SJCRH30 (cell line): ENCODE measurements at regions not wholly inside any gene's neighbourhood (a gene's known extent, or its start where the extent isn't known, plus 50 kb on each side); places are given as distances from the start of the nearest gene placed in this dataset.
A peak's percentile ranks its signal among the peaks of the same experiment; 100 is the strongest.
"Not testable (repeated sequence)": the region's sequence is repeated elsewhere in the genome, so short reads cannot be mapped to it uniquely, and the experiment has no call there.

Source experiments
- DNase-seq, 2 experiments: peaks; one replicate each; pipeline ENCODE4 v3.0.0-alpha.2; 2015 to 2020
- H3K27ac ChIP-seq: fragments of 250-450 bp; sonication (Bioruptor Pico); 2 replicates; pipeline ENCODE4 v1.5.1; 2020; ENCODE audit warnings: mild to moderate bottlenecking, moderate library complexity
- H3K27me3 ChIP-seq: fragments of 250-450 bp; sonication (Bioruptor Pico); 2 replicates; pipeline ENCODE4 v1.5.1; 2020; ENCODE audit warnings: mild to moderate bottlenecking, moderate library complexity
- H3K36me3 ChIP-seq: fragments of 250-450 bp; sonication (Bioruptor Pico); 2 replicates; pipeline ENCODE4 v1.5.1; 2020; ENCODE audit warnings: mild to moderate bottlenecking, moderate library complexity
- H3K4me1 ChIP-seq: fragments of 250-450 bp; sonication (Bioruptor Pico); 2 replicates; pipeline ENCODE4 v1.5.1; 2020; ENCODE audit warnings: mild to moderate bottlenecking, moderate library complexity
- H3K4me3 ChIP-seq: fragments of 250-450 bp; sonication (Bioruptor Pico); 2 replicates; pipeline ENCODE4 v1.5.1; 2020; ENCODE audit warnings: mild to moderate bottlenecking, moderate library complexity
- H3K9me3 ChIP-seq: fragments of 250-450 bp; sonication (Bioruptor Pico); replicated peaks from 2 replicates; pipeline ENCODE4 v1.5.1; 2020; ENCODE audit warnings: mild to moderate bottlenecking, moderate library complexity

DNA sequence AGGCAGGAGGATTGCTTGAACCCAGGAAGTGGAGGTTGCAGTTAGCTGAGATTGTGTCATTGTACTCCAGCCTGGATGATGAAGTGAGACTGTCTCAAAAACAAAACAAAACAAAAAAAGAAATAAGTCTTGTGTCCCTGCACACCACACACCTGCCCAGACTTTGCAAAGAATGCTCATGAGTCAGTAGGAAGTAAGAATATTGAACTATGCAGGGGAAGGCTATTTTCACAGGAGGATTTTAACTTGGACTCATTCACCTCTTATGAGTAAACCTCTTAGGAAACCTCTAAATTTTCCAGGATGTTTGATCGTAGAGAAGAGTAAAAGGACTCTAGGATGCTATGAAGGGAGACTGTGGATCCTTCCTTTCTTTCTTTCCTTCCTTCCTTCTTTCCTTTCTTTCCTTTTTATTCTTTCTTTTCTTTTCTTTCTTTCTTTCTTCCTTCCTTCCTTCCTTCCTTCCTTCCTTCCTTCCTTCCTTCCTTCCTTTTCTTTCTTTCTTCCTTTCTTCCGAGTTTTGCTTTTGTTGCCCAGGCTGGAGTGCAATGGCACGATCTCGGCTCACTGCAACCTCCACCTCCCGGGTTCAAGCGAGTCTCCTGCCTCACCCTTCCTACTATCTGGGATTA lies 96.7 kb upstream of the CLINT1 start:
- H3K27me3 ChIP-seq, result no peaks in the 10 kb centered on the region

DNA sequence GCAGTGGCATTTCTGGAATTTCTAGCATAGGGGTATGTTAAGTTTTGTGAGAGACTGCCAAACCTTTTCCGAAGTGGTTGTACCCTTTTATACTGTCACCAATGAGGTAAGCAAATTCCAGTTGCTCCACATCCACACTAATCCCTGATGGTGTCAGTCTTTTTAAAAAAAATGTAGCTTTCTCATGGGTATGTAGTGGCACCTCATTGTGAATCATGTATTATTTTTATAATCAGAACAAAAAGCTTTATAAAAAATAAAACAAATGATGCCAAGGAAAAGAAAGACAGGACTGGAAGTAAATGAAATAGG lies 93.4 kb upstream of the CLINT1 start:
- H3K27me3 ChIP-seq, result no peaks in the 10 kb centered on the region
- H3K36me3 ChIP-seq, result no peaks in the 10 kb centered on the region
- H3K27ac ChIP-seq, result no peak overlapping the region
- peaks cover 6% of the 10 kb centered on the region; the same call in 1 of the 2 replicates for H3K4me1 ChIP-seq
- DNase-seq, result no peak
- no peak overlapping the region for H3K4me3 ChIP-seq
- H3K9me3 ChIP-seq, result no peaks in the 10 kb centered on the region

More for the DNA sequence above, 96.7 kb upstream of the CLINT1 start:
- Histone ChIP-seq H3K27ac (no peak overlapping the region), H3K4me1 (no peaks in the 10 kb centered on the region), H3K4me3 (no peak overlapping the region), H3K36me3 (no peaks in the 10 kb centered on the region), H3K9me3 (0 out of 2 replicates have a peak, but pooled peaks cover 3% of the 10 kb centered on the region)
- DNase-seq, result no peak

DNA sequence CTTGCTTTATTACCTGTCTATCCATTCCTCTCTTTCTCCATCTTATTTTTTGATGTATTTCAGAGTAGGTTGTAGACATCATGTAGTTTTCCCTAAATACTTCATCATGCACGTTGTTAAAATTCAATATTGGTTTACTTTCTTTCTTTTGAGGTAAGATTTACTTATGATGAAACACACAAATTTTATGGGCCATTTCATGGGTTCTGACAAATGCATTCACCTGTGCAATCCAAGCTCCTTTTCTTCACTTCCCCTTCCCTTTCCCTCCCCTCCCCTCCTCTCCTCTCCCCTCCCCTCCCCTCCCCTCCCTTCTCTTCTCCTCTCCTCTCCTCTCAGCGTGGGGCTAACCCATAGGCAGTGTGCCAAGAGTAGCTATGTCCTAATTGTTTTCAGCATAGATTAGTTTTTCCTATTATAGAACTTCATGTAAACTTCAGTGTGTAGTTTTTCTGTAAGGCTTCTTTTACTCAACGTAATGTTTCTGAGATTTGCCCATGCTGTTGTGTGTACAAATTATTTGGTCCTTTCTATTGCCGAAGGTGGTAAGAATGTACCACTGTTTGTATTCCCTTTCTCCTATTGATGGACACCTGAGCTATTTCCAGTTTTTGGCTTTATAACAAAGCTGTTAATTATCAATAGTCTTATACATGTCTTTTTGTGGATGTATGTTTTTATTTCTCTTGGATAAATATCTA lies 92.9 kb upstream of the CLINT1 start:
- no peaks in the 10 kb centered on the region for H3K9me3 ChIP-seq
- no peaks in the 10 kb centered on the region for H3K36me3 ChIP-seq
- H3K4me3 ChIP-seq, result no peak overlapping the region
- H3K27me3 ChIP-seq, result no peaks in the 10 kb centered on the region
- peaks cover 9% of the 10 kb centered on the region; the same call in 1 of the 2 replicates for H3K4me1 ChIP-seq
- H3K27ac ChIP-seq, result no peak overlapping the region
- DNase-seq, result no peak

DNA sequence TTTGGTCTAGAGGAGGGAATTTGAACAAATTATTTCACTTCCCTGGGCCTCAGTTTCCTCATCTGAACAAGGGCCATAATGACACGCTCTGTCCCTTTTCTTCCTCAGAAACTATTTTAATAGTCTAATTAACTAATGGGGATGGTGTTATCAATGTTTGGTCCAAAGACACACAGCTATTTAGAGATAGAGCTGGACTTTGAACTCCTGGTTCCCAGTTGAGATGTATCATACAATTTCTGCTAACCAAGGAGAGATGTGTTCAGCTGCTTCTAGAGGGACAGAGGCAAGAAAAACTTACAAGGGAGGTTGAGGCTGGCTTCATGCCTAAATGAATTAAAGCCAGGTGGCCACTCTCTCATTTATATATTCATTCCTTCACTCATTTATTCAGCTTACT lies 90.6 kb upstream of the CLINT1 start:
- no peaks in the 10 kb centered on the region for H3K27me3 ChIP-seq
- no peak overlapping the region for H3K27ac ChIP-seq
- no peaks in the 10 kb centered on the region for H3K9me3 ChIP-seq
- DNase-seq, result no peak
- H3K36me3 ChIP-seq, result no peaks in the 10 kb centered on the region
- no peak overlapping the region for H3K4me3 ChIP-seq
- peaks cover 9% of the 10 kb centered on the region; the same call in 1 of the 2 replicates for H3K4me1 ChIP-seq

DNA sequence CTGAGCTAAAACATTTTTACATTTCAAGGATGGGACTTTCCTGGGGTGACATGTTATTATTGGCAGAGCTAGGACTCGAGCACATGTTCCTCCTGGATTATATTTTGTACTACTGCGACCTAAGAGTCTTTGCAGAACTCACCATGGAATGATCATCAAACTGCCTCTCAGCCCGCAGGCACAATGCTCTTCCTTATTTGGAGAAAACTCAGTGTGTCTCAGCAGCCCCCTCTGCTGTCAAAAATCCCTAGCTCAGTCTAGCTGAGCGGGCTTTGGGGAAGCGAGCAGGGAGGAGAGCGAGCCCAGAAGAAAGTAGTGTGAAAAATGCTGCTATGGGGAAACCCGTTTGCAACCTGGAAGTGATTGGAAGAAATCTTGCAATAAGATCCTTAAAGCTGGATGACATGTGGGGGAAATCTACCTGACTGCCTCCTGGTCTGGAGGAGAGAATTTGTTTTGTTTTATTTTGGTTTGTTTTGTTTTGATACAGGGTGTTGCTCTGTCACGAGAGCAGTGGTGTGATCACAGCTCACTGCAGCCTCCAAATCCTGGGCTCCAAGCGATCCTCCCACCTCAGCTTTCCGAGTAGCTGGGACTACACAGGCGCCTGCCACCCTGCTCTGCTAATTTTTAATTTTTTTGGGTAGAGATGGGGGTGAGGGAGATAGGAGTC lies 89.9 kb upstream of the CLINT1 start:
- peaks cover 9% of the 10 kb centered on the region; the same call in 1 of the 2 replicates for H3K4me1 ChIP-seq
- no peaks in the 10 kb centered on the region for H3K9me3 ChIP-seq
- DNase-seq, result peak; percentile 86 to 93
- H3K27ac ChIP-seq, result no peak overlapping the region
- no peaks in the 10 kb centered on the region for H3K36me3 ChIP-seq
- H3K4me3 ChIP-seq, result no peak overlapping the region
- H3K27me3 ChIP-seq, result no peaks in the 10 kb centered on the region

DNA sequence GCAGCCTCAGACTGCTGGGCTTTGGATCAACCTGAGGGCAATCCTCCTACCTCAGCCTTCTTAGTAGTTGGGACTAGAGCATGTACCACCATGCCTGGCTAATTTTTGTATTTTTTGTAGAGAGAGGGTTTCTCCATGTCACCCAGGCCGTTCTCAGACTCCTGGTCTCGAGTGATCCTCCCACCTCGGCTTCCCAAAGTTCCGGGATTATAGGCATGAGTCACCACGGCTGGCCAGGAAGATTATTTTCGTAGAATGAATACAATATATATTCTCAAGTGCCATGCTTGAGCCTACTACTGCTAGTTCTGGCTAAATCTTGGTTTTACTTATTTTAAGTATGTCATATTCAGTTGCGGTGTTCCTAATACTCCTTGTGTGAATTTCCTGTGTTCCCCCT lies 88.2 kb upstream of the CLINT1 start:
- Histone ChIP-seq H3K27ac (no peak overlapping the region), H3K4me3 (no peak overlapping the region), H3K27me3 (no peaks in the 10 kb centered on the region), H3K4me1 (peaks cover 12% of the 10 kb centered on the region; the same call in 1 of the 2 replicates), H3K9me3 (no peaks in the 10 kb centered on the region), H3K36me3 (no peaks in the 10 kb centered on the region)
- peak in 1 of 2 experiments; percentile 34 for DNase-seq

DNA sequence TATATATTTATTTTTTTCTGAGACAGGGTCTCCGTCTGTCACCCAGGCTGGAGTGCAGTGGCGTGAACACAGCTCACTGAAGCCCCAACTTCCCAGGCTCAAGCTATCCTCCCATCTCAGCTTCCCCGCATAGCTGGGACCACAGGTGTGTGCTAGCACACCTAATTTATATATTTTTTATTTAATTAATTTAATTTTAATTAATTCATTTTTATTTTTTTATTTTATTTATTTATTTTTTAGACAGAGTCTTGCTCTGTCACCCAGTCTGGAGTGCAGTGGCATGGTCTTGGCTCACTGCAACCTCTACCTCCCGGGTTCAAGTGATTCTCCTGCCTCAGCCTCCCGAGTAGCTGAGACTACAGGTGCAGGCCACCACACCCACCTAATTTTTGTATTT lies 86.9 kb upstream of the CLINT1 start:
- H3K4me3 ChIP-seq, H3K27ac ChIP-seq, DNase-seq, H3K36me3 ChIP-seq, H3K9me3 ChIP-seq, H3K27me3 ChIP-seq: not testable (repeated sequence)
- peaks cover 12% of the 10 kb centered on the region; the same call in 1 of the 2 replicates for H3K4me1 ChIP-seq

DNA sequence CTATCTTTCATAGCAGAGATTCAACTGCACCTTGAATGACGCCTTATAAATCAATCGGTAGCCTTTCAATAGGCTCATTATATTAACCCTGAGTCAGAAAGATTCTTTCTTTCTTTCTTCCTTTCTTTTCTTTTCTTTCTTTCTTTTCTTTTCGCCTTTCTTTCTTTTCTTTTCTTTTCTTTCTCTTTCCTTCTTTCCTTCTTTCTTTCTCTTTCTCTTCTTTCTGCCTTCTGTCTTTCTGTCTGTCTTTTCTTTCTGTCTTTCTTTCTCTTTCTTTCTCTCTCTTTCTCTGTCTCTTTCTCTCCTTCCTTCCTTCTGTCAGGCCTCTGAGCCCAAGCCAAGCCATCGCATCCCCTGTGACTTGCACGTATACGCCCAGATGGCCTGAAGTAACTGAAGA lies 86.0 kb upstream of the CLINT1 start:
- Histone ChIP-seq H3K36me3 (no peaks in the 10 kb centered on the region), H3K9me3 (no peaks in the 10 kb centered on the region), H3K4me1 (peaks cover 12% of the 10 kb centered on the region; the same call in 1 of the 2 replicates), H3K4me3 (no peak overlapping the region), H3K27me3 (no peaks in the 10 kb centered on the region), H3K27ac (no peak overlapping the region)
- no peak for DNase-seq

DNA sequence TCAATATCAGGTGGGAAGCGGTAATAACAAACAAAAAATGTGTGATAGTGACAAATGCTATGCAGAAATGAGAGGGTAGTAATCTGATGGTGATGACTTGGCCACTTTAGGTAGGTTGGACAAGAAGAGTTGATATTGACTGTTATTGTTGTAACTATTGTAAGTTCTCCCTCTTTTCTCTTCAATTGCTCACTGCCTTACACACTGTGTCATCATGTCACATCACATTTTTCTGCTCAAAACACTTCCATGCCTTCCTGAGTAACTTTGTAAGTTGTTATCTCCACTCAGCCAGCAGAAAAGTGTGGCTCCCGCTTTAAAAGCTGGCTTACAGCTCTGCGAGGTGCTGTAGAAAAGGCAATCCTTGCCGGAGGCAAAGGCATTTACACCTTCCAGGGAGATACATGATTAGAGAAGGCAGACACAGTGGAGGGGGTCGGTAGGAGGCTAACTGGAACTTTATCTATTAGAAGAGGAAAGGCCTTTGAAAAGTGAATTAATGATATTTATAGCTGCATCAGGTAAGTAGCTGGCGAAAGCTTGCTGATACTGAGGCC lies 85.2 kb upstream of the CLINT1 start:
- Histone ChIP-seq H3K36me3 (no peaks in the 10 kb centered on the region), H3K27me3 (no peaks in the 10 kb centered on the region), H3K9me3 (no peaks in the 10 kb centered on the region), H3K4me1 (peaks cover 12% of the 10 kb centered on the region; the same call in 1 of the 2 replicates), H3K4me3 (no peak overlapping the region), H3K27ac (no peak overlapping the region)
- DNase-seq, result no peak

DNA sequence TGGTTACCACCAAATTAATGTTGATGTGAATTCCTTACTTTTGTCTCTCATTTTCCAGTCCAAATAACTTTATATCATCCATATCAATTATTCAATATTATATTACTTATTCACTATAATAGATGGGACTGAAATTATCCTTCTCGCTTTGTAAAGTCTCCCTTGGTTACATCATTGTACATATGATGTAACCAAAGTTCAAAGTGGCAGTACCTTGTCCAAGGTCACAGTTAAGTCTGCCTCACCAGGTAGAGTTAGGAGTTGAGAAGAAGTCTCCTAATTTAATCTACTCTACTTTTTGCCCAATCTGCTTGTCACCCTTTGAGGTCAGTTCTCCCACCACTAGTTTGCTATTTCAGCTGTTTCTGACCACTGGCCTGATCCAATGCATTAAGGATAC lies 83.7 kb upstream of the CLINT1 start:
- Histone ChIP-seq H3K4me1 (peaks cover 8% of the 10 kb centered on the region; the same call in 1 of the 2 replicates), H3K9me3 (no peaks in the 10 kb centered on the region), H3K4me3 (no peak overlapping the region), H3K36me3 (no peaks in the 10 kb centered on the region), H3K27me3 (no peaks in the 10 kb centered on the region), H3K27ac (no peak overlapping the region)
- peak in 1 of 2 experiments; percentile 29 for DNase-seq

DNA sequence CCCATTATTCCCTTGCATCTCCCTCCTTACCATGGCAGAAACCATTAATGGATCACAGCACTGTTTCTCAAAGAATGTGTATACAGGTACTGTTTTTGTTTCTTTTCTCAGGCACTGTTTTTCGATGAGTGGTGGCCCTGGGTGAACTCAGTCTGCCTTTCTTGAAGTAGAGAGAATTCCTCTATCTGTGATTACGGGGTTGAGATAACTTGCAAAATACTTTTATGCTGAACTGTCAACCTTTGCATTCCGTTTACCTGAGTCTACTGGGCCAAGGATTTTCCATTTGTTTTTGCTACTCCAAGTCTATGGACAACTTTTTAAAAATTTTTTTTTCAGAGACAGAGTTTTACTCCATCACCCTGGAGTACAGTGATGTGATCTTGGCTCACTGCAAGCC lies 82.7 kb upstream of the CLINT1 start:
- Histone ChIP-seq H3K9me3 (no peaks in the 10 kb centered on the region), H3K4me1 (peaks cover 3% of the 10 kb centered on the region; the same call in 1 of the 2 replicates), H3K36me3 (no peaks in the 10 kb centered on the region), H3K27me3 (no peaks in the 10 kb centered on the region), H3K4me3 (no peak overlapping the region), H3K27ac (no peak overlapping the region)
- DNase-seq, result no peak

DNA sequence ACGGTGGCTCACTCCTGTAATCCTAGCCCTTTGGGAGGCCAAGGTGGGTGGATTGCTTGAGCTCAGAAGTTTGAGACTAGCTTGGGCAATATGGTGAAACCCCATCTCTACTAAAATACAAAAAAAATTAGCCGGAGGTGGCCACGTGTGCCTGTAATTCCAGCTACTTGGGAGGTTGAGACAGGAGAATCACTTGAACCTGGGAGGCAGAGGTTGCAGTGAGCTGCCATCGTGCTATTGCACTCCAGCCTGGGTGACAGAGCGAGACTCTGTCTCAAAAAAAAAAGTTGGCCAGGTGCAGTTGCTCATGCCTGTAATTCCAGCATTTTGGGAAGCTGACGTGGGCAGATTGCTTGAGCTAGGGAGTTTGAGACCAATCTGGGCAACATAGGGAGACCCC lies 79.2 kb upstream of the CLINT1 start:
- not testable (repeated sequence) for H3K36me3 ChIP-seq, H3K27ac ChIP-seq, DNase-seq, H3K9me3 ChIP-seq, H3K4me3 ChIP-seq, H3K27me3 ChIP-seq, H3K4me1 ChIP-seq

DNA sequence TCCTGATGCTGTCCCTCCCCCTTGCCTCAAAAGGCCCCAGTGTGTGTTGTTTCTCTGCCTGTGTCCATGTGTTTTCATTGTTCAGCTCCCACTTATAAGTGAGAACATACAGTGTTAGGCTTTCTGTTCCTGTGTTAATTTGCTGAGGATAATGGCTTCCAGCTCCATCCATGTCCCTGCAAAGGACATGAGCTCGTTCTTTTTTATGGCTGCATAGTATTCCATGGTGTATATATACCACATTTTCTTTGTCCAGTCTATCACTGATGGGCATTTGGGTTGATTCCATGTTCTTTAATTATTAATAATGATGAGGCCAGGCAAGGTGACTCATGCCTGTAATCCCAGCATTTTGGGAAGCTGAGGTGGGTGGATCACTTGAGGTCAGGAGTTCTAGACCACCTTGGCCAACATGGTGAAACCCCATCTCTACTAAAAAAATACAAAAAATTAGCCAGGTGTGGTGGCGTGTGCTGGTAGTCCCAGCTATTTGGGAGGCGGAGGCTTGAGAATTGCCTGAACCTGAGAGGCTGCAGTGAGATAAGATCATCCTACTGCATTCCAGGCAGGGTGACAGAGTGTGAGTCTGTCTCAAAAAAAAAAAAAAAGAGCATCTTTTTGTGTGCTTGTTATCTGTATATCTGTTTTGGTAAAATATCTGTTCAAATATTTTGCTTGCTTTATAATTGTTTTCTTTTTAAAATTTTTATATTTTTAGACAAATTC lies 78.0 kb upstream of the CLINT1 start:
- not testable (repeated sequence) for H3K4me1 ChIP-seq, DNase-seq, H3K27me3 ChIP-seq, H3K9me3 ChIP-seq, H3K27ac ChIP-seq, H3K4me3 ChIP-seq, H3K36me3 ChIP-seq

DNA sequence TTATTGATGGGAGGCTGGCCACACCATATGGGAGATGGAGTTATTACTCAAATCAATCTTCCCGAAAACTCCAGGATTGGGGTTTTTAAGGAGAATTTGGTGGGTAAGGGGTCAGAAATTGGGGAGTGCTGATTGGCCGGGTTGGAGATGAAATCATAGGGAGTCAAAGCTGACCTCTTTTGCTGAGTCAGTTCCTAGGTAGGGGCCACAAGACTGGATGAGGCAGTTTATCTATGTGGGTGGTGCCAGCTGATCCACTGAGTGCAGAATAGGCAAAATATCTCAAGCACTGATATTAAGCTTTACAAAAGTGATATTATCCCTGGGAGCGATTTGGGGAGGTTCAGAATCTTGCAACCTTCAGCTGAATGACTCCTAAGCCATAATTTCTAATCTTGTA lies 75.7 kb upstream of the CLINT1 start:
- Histone ChIP-seq H3K27me3 (no peaks in the 10 kb centered on the region), H3K4me1 (no peaks in the 10 kb centered on the region), H3K4me3 (no peak overlapping the region), H3K9me3 (no peaks in the 10 kb centered on the region), H3K36me3 (no peaks in the 10 kb centered on the region), H3K27ac (no peak overlapping the region)
- no peak for DNase-seq

DNA sequence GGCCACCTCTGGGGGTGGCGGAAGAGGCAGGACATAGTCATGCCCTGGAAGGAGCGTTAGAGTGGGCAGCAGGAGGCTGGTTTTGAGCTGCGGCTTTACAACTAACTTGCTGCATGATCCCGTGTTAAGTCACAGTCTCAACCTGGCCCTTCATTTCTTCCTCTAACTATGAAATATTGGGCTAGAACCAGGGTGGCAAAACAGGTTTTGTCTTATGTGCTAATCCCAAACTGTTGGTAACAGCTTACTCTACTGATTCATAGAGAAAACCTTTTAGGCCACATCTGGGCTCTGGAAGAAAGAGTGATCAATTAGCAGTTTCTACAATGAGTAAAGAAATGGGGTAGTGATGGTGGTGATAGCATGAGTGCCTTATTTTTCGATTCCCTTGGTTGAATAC lies 74.1 kb upstream of the CLINT1 start:
- DNase-seq, result no peak

More for the DNA sequence above, 74.1 kb upstream of the CLINT1 start:
- Histone ChIP-seq H3K36me3 (no peaks in the 10 kb centered on the region), H3K27me3 (no peaks in the 10 kb centered on the region), H3K4me3 (no peak overlapping the region), H3K9me3 (no peaks in the 10 kb centered on the region), H3K4me1 (no peaks in the 10 kb centered on the region), H3K27ac (no peak overlapping the region)
